NB4 (cell line): ENCODE measurements at regions not wholly inside any gene's neighbourhood (a gene's known extent, or its start where the extent isn't known, plus 50 kb on each side); places are given as distances from the start of the nearest gene placed in this dataset.

Experiments
- CTCF ChIP-seq: IDR thresholded peaks from one replicate; pipeline ENCODE4 v1.5.1; 2012; ENCODE audit warnings: low read depth, low read length
- MAX ChIP-seq: IDR thresholded peaks from 2 replicates; pipeline ENCODE4 v1.6.1; 2011; ENCODE audit warnings: low read depth, low read length
- POLR2A ChIP-seq: IDR thresholded peaks from 2 replicates; pipeline ENCODE4 v1.6.1; 2011; ENCODE audit warnings: mild to moderate bottlenecking; ENCODE audit not compliant: insufficient read length; ENCODE audit errors: extremely low read depth

GRCh38 chr5:96125231-96125891 is 163.7 kb upstream of the ELL2 start:
- TF ChIP-seq CTCF = no peak
- no peak for TF ChIP-seq POLR2A
- TF ChIP-seq MAX = no peak
